ENCODE measurements at regions not wholly inside any gene's neighbourhood (a gene's known extent, or its start where the extent isn't known, plus 50 kb on each side); places are given as distances from the start of the nearest gene placed in this dataset.

DNA sequence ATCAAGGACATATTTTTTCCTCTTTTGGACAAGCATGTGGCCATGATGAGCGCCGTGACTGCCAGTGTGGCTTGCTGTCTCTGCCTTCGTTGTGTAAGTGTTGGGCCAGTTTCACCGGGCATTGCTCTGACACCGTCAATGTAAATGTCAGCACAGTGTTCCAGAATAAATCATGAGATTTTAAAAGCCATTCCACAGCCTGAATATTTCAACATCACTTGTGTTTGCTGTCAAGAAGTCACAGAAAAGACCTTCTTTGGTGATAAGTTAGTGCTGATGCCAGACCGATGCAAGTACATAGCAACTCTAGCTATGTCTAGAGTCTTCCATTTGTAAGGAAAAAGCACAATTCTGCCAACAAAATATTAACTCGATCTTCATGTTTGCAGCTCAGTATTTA is 467.8 kb downstream of the TBC1D22A start:
- FAIRE-seq, result no peak

GRCh38 chr22:47228767-47229166 is 466.3 kb downstream of the TBC1D22A start:
- no peak for FAIRE-seq

DNA sequence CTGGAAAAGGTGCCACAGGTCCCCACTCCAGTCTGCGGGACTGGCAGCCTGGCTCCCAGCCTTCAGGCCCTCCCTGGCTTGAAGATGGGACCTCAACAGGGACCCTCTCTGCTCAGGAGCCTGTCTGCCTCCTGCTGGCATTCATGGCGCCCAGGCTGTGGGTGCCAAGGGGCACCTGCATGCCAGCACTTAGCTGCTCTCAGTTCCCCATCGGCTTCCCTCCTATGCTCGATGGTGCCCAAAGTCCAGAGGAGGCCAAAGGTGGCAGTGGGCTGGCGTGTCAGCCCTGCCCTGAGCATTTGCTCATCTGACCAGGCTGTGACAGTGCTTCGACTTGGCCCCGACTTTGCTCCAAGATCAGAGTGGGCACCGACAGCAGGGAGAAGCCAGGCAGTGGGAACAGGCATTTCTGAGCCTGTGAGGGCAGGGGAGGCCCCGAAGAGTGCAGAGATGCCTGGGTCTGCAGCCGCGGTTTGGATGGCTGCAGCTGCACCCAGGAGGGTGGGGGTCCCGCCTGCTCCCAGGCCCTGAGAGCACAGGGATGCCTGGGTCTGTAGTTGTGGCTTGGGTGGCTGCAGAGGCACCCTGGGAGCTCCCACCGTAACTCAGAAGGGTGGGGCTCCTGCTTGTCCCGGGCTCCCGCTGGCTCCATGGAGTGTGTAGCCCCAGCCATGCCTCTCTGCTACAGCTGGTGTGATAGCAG is 463.6 kb downstream of the TBC1D22A start:
- FAIRE-seq, result no peak

DNA sequence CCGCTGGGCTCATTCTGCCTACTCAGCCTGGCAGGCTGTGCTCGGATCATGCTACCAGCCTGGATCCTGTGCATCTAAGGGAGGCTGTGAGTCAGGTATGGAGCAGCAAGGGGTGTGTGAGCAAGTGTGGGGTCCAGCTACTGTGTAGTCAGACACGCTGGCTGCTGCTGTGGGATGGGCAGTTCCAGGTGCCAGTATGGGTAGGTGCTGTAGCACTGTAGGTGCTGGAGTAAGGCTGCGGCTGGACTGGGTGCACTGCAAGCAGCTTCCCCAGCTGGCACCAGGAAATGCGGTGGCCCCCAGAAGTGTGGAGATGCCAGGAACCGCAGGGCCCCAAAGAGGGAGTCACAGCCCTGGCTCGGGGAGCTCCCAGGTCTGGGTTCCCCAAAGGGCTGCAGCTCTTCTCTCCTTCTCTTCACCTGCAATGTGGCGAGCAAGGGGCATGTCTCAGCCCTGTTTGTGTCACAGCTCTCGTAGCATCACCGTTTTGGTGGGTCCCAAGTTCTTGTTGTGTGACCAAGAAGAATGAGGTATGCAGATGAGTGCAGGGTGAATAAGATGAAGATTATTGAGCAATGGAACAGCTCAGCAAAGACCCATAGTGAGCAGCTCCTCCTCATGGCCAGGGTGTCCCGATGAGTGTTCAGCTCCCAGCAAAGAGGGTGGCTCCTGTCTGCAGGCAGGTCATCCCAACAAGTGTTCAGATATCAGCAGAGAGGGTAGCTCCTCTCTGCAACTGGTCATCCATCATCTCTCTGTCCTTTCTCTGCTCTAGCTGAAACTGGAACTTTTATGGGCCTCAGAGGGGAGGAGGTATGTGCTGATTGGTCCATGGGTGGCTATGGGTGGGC is 462.9 kb downstream of the TBC1D22A start:
- no peak for FAIRE-seq
